NOMO-1 treated with DMSO at 0.1 percent for 48 hours (cell line): ENCODE measurements at regions not wholly inside any gene's neighbourhood (a gene's known extent, or its start where the extent isn't known, plus 50 kb on each side); places are given as distances from the start of the nearest gene placed in this dataset.

Experiments used
- DNase-seq: peaks from one replicate; lab custom pipeline; 2025; ENCODE audit not compliant: unreplicated experiment; lab: John Stamatoyannopoulos, UW

DNA sequence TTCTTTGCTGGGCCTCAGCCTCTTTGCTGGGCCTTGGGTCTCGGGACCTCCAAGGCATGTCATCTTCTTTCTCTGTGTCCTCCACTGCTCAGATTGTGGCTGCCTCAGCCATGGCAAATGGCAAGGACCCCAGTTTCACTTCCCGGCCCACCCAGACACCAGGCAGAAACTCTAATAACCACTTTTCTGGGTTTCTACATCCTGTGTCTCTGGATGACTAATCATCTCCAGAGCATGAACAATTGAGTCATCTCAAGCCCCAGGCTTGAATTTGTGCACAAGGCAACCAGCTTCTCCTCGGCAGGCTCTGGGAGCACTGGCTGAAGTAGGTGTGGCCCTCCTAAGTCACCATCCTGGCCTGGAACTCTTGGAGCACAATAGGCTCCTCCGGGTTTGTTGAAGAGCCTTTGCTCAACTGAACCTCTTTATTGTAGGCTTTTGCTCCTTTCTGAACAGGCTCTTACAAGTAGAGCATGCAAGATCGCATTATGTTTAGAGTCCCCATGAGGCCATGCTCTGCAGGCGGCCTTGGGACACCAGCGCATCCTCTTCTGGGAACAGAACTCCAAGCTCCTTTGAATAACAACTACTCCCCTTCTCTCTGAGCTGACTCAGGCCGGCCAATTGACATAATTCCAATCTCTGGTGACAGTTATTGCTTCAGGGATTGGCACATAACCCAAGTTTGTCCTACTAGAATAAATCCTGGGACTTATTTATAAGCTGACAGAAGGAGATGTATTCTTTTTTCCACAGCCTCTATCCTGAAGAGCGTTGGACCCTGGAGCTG lies 218.1 kb downstream of the WDR11 start:
- peak; percentile 91 for DNase-seq

- DNase-seq: peak; percentile 53
Observed at GRCh38 chr10:121070275-121071070, 219.3 kb downstream of the WDR11 start.

- no peak for DNase-seq
Observed at GRCh38 chr10:121071901-121072300, 220.7 kb downstream of the WDR11 start.

DNA sequence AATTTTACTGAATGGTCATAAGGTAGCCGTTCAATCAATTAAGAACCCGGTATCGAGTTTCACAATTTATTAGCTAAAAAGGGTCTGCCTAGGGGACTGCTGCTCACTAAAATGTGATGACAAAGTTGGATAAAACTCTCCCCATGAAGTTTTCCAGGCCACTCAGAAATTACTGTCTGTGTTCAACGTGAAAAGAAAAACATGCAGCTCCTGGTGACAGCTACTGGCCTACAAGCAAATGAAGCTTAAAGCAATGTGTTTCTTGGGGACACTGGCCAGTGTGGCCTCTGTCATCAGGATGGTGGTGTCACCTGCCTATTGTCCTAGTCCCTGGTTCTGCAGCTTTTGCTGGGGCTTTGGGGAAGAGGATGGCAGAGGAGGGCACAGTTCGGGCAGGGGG lies 222.6 kb downstream of the WDR11 start:
- no peak for DNase-seq

DNA sequence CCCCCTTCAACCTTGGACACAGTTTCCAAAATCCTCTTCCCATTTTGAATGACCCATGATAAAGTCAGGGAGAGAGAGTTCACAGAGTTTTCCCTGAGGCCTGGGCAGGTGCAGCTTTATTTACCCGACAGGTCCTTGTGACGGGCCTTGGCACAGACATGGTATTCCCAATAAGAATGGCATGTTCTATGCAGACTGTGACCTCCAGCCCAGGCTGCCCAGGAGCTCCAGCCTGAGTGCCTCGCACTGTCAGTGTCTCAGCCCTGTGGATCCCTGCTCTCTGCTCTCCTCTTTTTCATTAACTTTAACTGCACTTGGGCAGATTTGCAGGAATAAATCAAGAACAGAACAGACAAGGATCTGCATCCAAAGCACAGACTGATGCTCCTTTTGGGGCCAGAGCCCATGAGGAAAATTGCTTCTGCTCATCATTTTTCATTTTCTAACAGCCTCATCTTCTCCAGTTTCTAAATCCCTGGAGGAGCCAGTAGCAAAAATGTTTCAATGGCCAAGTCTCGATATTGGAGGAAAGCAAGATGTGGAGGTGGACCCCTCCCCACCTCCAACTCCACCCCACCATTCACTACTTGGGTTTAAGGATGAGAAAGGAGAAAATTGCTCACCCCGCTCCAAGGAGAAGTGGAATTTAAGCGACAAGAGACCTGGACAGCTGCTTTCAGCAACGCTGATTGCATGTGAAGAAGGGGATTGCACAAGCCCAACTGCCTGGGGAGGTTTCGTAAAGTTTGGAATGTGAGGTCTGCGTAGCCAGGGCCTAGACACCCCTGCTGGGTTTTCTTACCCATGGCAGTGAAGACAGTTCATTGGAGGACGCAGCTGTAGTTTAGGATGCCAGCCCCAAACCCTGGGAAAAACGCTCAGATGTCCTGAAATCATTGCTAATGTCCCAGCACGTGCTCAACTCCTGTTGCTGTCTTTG lies 225.9 kb downstream of the WDR11 start:
- DNase-seq: peak; percentile 72

DNA sequence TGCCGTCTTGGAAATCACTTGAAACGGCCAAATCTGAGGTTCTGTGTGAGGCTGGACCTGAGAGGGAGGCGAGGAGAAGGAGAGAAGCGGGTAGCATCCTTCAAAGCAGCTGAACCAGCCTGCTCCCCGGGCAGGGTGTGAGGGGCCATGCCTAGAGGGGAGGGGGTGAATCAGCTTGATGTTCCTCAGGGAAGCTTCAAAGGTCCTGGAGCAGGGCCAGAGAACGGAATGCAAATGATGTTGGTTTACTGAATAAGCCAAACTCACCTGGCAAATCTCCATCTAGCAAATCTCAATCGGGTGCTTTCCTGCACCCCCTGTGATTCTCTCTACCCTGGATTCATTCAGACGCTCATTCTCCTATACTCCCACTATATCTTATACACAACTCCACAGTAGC lies 226.9 kb downstream of the WDR11 start:
- DNase-seq: no peak

GRCh38 chr10:121078672-121079102 lies 227.5 kb downstream of the WDR11 start:
- DNase-seq: no peak

GRCh38 chr10:121079226-121079625 lies 228.1 kb downstream of the WDR11 start:
- no peak for DNase-seq

GRCh38 chr10:121080281-121080891 lies 229.2 kb downstream of the WDR11 start:
- DNase-seq: peak; percentile 21

GRCh38 chr10:121081306-121081705 lies 230.1 kb downstream of the WDR11 start:
- no peak for DNase-seq

DNA sequence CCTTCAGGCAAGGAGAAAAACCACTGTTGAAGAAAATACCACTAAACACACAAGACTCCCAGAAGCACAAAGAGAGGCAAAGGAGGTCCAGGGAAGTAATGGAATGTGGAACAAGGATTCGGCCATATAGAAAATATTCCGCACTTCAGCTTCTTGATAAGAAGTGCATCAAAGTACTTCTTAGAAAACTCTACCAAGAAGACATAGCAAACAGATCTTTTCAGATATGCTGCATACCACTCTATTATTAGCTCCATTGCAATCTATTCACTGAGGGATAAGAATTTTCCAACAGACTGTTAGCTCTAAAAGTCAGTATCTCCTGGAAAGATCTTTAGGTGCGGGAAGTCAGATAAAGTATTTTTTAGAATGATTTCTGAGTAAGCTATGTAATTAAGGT lies 231.8 kb downstream of the WDR11 start:
- DNase-seq: no peak

- DNase-seq: no peak
Observed at GRCh38 chr10:121084016-121084674, 233.0 kb downstream of the WDR11 start.

GRCh38 chr10:121084675-121085070 lies 233.5 kb downstream of the WDR11 start:
- no peak for DNase-seq

GRCh38 chr10:121085367-121085766 lies 234.2 kb downstream of the WDR11 start:
- DNase-seq: peak; percentile 34

GRCh38 chr10:121087129-121087528 lies 236.0 kb downstream of the WDR11 start:
- no peak for DNase-seq

- DNase-seq: no peak
Observed at GRCh38 chr10:121087688-121088087, 236.5 kb downstream of the WDR11 start.

GRCh38 chr10:121088524-121088923 lies 237.4 kb downstream of the WDR11 start:
- DNase-seq: no peak

- no peak for DNase-seq
Observed at GRCh38 chr10:121089434-121089833, 238.3 kb downstream of the WDR11 start.

GRCh38 chr10:121091961-121092719 lies 241.0 kb downstream of the WDR11 start:
- DNase-seq: no peak

DNA sequence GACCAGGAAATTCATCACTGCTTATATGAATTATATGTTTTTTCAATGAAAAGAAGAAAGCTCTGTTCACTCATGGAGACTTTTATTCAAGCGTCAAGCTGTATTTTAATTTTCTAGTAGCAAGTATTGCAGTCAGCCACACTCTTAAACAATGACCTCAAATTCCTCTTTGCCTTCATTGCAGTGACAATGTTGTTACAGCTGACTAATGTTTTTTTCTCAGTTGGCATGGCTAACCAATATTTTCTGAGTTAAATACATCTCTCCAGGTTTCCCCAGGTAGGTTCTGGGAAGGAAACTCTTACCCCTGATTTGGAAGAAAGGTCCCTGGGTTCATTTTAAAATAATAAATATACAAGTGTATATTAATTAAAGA lies 241.5 kb downstream of the WDR11 start:
- no peak for DNase-seq
